ENCODE measurements at regions not wholly inside any gene's neighbourhood (a gene's known extent, or its start where the extent isn't known, plus 50 kb on each side); places are given as distances from the start of the nearest gene placed in this dataset.

GRCh38 chr5:124951661-124952060 is 205.2 kb upstream of the ZNF608 start:
- TF ChIP-seq CTCF (IDR thresholded peaks at IDR 0.05): no peak
- TF ChIP-seq EP300 (IDR thresholded peaks at IDR 0.05): no peak
- TF ChIP-seq POLR2AphosphoS5 (IDR thresholded peaks at IDR 0.05): no peak
- no peak for TF ChIP-seq POLR2A (IDR thresholded peaks at IDR 0.05; ENCODE audit: low read depth)

All from esophagus muscularis mucosa (tissue), 4 donors.